ENCODE measurements at regions not wholly inside any gene's neighbourhood (a gene's known extent, or its start where the extent isn't known, plus 50 kb on each side); places are given as distances from the start of the nearest gene placed in this dataset.
"Not testable (repeated sequence)": the region's sequence is repeated elsewhere in the genome, so short reads cannot be mapped to it uniquely, and the experiment has no call there.

DNA sequence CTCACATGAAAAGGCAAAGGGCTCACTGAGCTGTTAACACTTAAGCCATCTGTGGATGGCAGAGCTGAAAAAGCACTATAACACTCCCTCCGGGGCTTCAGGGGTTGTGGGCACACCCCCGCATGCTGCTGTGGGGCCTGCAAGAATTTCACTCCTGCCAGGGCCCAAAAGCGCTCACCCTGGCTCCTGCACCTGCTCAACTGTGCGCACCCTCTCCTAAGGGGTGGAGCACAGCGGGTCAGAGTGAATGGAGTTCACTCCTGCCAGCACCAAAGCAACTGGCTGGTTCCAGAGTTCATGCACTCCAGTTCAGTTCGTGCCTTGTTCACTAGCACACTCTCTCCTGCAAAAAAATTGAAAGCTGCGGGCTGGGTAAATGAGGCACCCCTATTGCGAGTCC, 814.2 kb upstream of the SLC39A10 start:
- no peak for DNase-seq (ENCODE audit: low spot score)
- FAIRE-seq: no peak

- not testable (repeated sequence) for FAIRE-seq; DNase-seq (ENCODE audit: low spot score)
Observed at GRCh38 chr2:194834371-194834770, 822.7 kb upstream of the SLC39A10 start.

GRCh38 chr2:194826241-194826640, 830.8 kb upstream of the SLC39A10 start:
- FAIRE-seq (no peak), DNase-seq (ENCODE audit: low spot score) (no peak)

GRCh38 chr2:194824450-194824849, 832.6 kb upstream of the SLC39A10 start:
- DNase-seq (ENCODE audit: low spot score) (no peak), FAIRE-seq (no peak)

DNA sequence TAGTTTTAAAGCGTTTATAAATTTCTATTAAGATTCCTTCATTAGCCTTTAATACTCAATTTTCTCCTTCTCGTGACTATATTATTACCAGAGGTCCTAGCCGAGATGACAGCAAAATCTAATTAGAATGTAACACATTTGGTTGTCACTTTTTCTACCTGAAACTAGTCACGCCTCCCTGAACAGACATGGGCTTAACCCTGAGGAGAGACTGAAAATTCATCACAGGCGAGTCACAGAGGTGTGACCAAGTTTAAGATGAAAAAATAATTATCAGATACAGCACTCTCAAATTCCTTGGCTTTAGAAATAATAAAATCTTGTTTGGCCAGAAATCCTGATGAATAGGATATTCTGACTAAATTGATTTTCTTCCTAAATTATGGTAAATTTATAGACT, 834.4 kb upstream of the SLC39A10 start:
- FAIRE-seq (no peak), DNase-seq (ENCODE audit: low spot score) (no peak)

- DNase-seq (ENCODE audit: low spot score): no peak
- no peak for FAIRE-seq
Observed at GRCh38 chr2:194822097-194822496, 834.9 kb upstream of the SLC39A10 start.

- DNase-seq (ENCODE audit: low spot score) (no peak), FAIRE-seq (no peak)
Observed at GRCh38 chr2:194819367-194819766, 837.7 kb upstream of the SLC39A10 start.

- DNase-seq (ENCODE audit: low spot score) (no peak), FAIRE-seq (no peak)
Observed at GRCh38 chr2:194815475-194815874, 841.6 kb upstream of the SLC39A10 start.

DNA sequence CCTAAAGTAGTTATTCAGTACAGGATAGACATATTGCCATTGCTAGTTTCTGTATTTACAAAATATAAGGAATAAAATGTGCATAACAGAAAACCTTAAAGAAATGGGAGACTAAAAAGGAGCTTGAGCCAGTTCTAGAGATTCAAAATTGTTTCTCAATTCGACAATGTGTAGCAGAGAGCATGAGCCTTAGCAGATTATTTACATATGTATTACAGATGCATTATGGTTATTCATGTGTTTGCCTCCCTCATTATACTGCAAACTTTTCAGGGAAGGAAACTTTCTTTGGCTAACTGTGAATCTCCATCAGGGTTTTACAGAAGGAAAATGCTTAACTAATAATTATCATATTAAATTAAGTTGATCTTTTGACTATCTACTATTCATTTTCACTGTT, 854.4 kb upstream of the SLC39A10 start:
- FAIRE-seq (no peak), DNase-seq (ENCODE audit: low spot score) (no peak)

- not testable (repeated sequence) for DNase-seq (ENCODE audit: low spot score); FAIRE-seq
Observed at GRCh38 chr2:194787071-194787470, 870.0 kb upstream of the SLC39A10 start.

DNA sequence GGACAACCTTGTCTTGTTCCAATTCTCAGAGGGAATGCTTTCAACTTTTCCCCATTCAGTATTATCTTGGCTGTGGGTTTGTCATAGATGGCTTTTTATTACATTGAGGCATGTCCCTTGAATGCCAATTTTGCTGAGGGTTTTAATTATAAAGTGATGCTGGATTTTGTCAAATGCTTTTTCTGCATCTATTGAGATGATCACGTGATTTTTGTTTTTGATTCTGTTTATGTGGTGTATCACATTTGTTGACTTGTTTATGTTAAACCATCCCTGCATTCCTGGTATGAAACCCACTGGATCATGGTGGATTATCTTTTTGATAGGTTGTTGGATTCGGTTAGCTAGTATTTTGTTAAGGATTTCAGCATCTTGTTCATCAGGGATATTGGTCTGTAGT, 885.6 kb upstream of the SLC39A10 start:
- FAIRE-seq: not testable (repeated sequence)

DNA sequence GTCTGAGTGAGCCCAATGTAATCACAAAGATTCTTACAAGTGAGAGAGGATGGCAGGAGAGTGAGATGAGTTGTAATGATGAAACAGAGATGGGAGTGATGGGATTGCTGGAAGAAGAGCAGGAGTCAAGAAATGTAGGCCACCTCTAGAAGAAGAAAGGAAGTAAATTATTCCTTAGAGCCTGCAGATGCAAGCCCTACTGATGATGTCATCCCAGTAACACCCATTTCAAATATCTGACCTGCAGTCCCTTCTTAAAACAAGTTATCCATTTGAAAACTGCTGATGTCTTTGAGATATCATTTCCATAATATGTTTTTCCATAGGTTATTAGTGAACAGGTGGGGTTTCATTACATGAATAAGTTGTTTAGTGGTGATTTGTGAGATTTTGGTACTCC, 888.0 kb upstream of the SLC39A10 start:
- DNase-seq (ENCODE audit: low spot score) (no peak), FAIRE-seq (no peak)

More for the DNA sequence above, 885.6 kb upstream of the SLC39A10 start:
- not testable (repeated sequence) for DNase-seq (ENCODE audit: low spot score)

GRCh38 chr2:194765723-194766122, 891.3 kb upstream of the SLC39A10 start:
- no peak for FAIRE-seq

GRCh38 chr2:194750926-194751325, 906.1 kb upstream of the SLC39A10 start:
- FAIRE-seq: no peak
- DNase-seq (ENCODE audit: low spot score): no peak

More at GRCh38 chr2:194765723-194766122, 891.3 kb upstream of the SLC39A10 start:
- DNase-seq (ENCODE audit: low spot score): no peak

DNA sequence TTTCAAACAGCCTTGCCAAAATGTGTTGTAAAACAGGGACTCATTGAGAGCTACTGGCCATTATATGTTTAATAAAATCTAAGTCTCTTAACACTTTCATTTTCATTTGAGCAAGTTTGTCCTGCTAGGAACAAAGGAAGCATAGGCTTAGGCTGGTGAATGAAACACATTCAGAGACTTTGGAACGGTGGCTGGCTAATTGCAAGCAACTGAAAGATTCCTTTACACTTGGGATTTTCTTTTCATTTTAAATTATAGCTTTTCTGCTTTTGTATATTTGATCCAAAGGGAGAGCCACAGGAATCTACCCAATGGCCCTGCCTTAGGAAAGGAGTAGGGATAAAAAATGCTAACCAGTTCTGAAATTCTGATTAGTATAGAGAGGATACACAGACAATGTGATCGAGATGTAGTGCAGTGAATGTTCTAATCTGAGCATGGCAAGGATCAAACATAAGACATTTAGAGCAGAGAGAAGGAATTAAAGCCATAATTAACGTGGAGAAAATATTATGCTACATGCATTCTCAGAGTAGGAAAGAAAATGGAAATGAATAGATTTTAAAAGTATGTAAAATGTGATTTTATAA, 911.4 kb upstream of the SLC39A10 start:
- DNase-seq (ENCODE audit: low spot score): no peak
- FAIRE-seq: no peak

DNA sequence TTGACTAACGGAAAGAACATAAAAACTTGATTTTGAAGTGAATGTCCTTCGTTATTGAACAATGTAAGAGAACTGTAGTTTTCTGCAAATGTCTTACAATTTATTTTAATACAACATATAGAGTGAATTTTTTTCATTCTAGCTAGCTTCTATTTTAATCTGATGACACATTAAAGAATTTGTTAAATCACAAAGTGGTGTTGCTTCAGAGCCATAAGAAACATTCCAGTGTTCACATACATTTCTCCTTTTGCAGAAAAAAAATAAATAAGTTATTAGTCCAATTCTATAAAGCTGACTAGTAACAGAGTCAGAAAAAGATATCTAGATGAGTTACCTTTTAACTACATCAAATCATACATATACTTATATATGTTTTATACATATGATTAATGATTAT, 914.3 kb upstream of the SLC39A10 start:
- FAIRE-seq (no peak), DNase-seq (ENCODE audit: low spot score) (no peak)

DNA sequence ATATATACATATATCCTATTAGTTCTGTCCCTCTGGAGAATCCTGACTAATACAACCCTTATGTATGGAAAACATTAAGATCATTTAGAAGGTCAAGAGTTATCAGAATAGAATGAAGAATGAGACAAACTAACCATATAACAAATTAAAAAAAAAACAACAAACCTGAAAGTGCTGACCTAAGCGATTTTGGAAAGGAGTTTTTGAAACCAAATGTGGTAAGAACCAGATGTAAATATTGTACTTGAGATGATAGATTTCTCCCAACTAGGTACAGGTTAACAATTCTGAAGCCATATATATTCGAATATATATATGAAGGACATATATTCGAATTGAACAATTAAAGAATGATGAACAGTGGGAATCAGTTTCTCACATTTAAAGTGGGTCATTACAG, 917.8 kb upstream of the SLC39A10 start:
- FAIRE-seq (no peak), DNase-seq (ENCODE audit: low spot score) (no peak)

DNA sequence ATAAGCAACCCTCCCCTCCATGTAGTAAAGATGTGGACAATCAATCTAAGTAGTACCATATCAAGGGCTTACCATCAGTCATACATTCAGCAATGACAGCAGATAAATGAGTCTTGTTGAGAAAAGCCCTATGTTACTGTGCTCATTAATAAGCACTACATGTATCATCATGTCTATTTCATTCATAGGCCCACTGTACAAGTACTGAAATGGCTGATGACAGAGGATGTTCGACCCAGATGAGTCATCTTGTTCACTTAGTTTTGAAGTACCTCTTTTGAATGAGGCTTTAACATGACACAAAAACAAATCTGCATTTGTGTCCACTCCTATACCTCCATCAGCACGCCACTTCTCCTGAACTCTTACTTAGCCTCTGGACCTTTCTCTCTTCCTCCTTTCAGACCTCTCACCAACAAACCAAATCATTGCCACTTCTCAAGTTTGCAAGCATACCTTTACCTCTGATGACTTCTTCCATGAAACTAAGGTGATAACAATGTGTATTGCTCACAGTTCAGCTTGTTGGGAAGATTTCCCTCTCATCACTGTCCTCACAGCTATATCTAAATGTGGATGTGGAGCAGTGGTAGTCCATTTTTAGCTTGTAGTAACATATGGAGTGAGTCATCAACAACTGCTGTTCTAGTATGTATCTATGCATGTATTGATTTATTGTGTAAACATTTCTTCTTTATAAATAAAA, 921.0 kb upstream of the SLC39A10 start:
- no peak for FAIRE-seq
- DNase-seq (ENCODE audit: low spot score): no peak

DNA sequence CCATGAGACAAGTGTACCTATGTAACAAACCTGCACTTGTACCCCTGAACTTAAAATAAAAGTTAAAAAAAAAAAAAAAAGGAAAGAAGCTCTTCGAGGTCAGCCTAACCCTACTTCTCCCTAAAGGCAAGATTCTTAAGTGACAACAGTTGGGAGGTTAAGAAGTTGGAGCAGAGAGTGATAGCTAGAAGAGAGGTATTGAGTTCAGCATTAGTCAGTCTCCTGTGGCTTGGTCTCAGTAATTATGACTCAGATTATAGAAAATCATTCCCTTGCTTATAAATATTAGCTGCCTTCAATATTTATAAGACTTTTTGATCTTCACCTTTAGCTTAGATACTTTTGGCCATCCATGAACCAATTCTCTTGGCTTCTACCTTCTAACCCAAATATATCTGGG, 926.8 kb upstream of the SLC39A10 start:
- FAIRE-seq (no peak), DNase-seq (ENCODE audit: low spot score) (no peak)

DNA sequence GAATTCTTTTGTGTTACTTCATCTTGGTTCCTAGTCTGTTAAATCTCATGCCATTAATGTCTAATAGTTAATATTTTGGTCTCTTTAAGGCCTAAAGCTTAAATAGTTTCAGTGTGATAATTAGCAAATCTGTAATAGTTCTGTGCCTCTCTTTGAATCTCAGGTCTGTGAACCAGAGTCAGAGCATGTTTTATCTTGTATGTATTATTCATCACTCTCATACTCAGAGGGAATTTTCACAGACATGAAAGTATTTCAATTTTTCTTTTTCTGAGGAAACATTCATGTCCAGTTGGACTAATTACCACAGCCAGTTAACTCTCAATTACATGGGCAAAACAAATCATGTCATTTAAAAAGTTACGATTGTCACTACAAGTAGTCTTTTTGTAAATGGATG, 931.9 kb upstream of the SLC39A10 start:
- DNase-seq (ENCODE audit: low spot score): no peak
- no peak for FAIRE-seq

DNA sequence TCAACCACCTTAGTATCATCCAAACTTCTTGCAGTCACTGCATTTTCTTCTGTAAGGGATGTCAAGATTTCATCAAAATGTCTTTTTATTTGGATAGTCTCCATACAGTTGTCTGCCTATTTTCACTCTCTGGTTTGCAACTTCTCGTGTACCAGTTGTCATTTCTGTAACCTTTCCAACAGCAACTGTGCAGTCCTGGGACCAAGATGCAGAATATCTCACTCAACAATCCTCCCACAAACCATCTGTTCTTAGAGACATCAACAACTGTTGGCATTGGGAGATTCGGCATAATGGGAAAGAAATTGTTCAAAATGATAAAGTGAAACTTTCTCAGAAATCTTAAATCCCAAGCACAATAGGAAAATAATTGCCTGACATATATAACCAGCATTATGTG, 933.6 kb upstream of the SLC39A10 start:
- DNase-seq (ENCODE audit: low spot score): no peak
- no peak for FAIRE-seq

GRCh38 chr2:194721227-194721626, 935.8 kb upstream of the SLC39A10 start:
- DNase-seq (ENCODE audit: low spot score) (no peak), FAIRE-seq (no peak)

- DNase-seq (ENCODE audit: low spot score): no peak
- FAIRE-seq: no peak
Observed at GRCh38 chr2:194720462-194720861, 936.6 kb upstream of the SLC39A10 start.
